Fibroblast of villous mesenchyme (primary cell): ENCODE measurements at regions not wholly inside any gene's neighbourhood (a gene's known extent, or its start where the extent isn't known, plus 50 kb on each side); places are given as distances from the start of the nearest gene placed in this dataset.
"Not testable (repeated sequence)": the region's sequence is repeated elsewhere in the genome, so short reads cannot be mapped to it uniquely, and the experiment has no call there.

Experiments used
- DNase-seq: peaks from one replicate; pipeline ENCODE4 v3.0.0-alpha.2; 2010; ENCODE audit warnings: low read depth
- H3K4me3 ChIP-seq: 2 replicates; pipeline ENCODE4 v1.5.1; 2011; ENCODE audit warnings: low read depth, mild to moderate bottlenecking, low read length
- CTCF ChIP-seq: IDR thresholded peaks from 2 replicates; pipeline ENCODE4 v1.5.1; 2012; ENCODE audit warnings: low read depth, mild to moderate bottlenecking, low read length; ENCODE audit not compliant: insufficient read depth

DNA sequence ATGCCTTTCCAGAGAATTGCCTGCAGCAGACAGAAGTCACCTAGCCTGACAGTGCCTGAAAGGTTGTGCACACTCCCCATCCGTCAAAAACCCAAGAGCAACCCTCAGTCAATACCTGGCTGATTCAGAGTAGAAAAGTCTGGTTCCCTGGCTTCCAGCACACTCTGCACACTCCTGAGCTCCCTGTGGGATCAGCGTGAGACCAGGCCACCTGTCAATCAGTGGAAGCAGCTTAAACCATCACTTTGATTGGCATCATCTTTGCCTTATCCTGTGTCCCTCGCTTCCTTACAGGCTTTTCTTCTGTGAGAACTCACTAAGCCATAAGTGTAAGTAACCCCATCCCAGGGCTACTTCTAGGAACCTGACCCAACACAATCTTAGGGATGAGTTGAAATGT lies 109.8 kb downstream of the ACTL7B start:
- DNase-seq: no peak
- no peak for TF ChIP-seq CTCF
- H3K4me3 ChIP-seq: no peak overlapping the region

DNA sequence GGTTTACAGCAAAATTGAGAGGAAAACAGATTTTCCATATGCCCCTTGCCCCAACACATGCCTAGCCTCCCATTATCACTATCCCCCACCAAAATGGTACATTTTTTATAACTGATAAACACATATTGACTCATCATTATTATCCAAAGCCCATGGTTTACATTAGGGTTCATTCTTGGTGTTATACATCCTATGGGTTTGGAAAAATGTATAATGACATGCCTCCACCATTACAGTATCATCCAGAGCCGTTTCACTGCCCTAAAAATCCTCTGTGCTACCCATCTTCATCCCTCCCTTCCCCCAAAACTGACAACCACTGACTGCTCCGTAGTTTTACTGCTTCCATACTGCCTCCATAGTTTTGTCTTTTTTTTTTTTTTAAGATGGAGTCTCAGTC lies 111.1 kb downstream of the ACTL7B start:
- DNase-seq: no peak
- no peak overlapping the region for H3K4me3 ChIP-seq
- no peak for TF ChIP-seq CTCF

DNA sequence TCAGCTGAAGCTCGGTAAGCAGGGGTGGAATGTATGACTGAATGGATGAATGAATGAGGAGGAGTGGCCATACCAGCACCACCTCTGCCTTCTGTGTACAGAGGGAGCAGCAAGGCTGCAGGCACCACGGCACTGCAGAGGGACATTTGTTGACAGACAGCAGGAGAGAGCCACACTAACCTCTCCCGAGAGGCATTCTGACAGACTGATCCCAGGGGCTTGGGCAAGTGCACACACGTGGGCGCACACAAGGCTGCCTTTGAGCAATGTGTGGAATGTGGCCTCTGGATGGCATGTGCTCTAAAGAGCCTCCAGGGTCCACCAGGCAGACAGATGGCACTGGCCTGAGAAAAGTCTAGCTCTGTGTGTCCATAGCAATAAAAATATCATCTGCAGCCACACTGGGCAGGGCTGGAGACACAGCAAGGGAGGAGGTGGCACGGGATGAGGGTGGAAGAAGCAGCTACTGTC lies 111.8 kb downstream of the ACTL7B start:
- no peak for TF ChIP-seq CTCF
- DNase-seq: no peak
- H3K4me3 ChIP-seq: no peak overlapping the region

DNA sequence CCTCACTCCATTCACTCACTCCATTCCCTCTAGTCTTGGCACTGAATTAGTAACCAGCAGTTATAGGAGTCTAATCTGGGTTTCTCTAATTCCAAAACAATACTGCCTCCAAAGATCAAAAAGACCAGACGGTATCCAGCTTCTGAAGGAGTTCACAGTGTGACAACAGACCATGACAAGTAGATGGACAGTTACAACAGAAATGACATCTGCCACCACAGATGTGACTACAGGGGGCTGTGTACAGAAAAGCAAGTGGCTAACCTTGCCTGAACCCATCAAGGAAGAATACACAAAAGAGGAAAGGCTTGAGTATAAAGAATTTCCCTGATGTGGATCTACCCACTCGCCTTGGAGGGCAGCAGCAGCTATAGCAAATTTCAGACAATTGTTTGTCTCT lies 112.4 kb downstream of the ACTL7B start:
- TF ChIP-seq CTCF: no peak
- no peak for DNase-seq
- H3K4me3 ChIP-seq: no peak overlapping the region

GRCh38 chr9:108742191-108742590 lies 113.6 kb downstream of the ACTL7B start:
- H3K4me3 ChIP-seq: no peak overlapping the region
- DNase-seq: no peak
- no peak for TF ChIP-seq CTCF

- not testable (repeated sequence) for H3K4me3 ChIP-seq, DNase-seq
Observed at GRCh38 chr9:108731292-108731691, 124.5 kb downstream of the ACTL7B start.

- no peak for DNase-seq
Observed at GRCh38 chr9:108727580-108728111, 128.1 kb downstream of the ACTL7B start.

More at GRCh38 chr9:108727580-108728111, 128.1 kb downstream of the ACTL7B start:
- no peak for TF ChIP-seq CTCF
- H3K4me3 ChIP-seq: no peak overlapping the region
